Muscle of leg (tissue), 3 donors: ENCODE measurements at regions not wholly inside any gene's neighbourhood (a gene's known extent, or its start where the extent isn't known, plus 50 kb on each side); places are given as distances from the start of the nearest gene placed in this dataset.
A peak's percentile ranks its signal among the peaks of the same experiment; 100 is the strongest.

Experiments
- DNase-seq: peaks from one replicate; pipeline ENCODE4 v3.0.0; 2013
- H3K27ac ChIP-seq: one replicate; pipeline ENCODE4 v1.5.1; 2013; ENCODE audit warnings: mild to moderate bottlenecking, low read length, control low read depth
- H3K27me3 ChIP-seq: one replicate; pipeline ENCODE4 v1.6.1; 2013; ENCODE audit warnings: low read length; ENCODE audit not compliant: control insufficient read depth, insufficient read depth
- H3K36me3 ChIP-seq: one replicate; pipeline ENCODE4 v1.6.1; 2013; ENCODE audit warnings: low read length; ENCODE audit not compliant: control insufficient read depth, insufficient read depth
- H3K4me1 ChIP-seq: one replicate; pipeline ENCODE4 v1.6.1; 2013; ENCODE audit warnings: low read length; ENCODE audit not compliant: control insufficient read depth, insufficient read depth
- H3K4me3 ChIP-seq: one replicate; pipeline ENCODE4 v1.5.1; 2013; ENCODE audit warnings: low read length, control low read depth
- H3K9me3 ChIP-seq: replicated peaks from 2 replicates; pipeline ENCODE4 v1.6.1; 2013; ENCODE audit warnings: low read depth, low read length; ENCODE audit not compliant: control insufficient read depth
- WGBS: methylation state at CpG from one replicate; pipeline ENCODE4 v1.1.5; 2013; ENCODE audit warnings: missing lambda C conversion rate; ENCODE audit not compliant: insufficient coverage; 5-methylcytosine and 5-hydroxymethylcytosine counted together

DNA sequence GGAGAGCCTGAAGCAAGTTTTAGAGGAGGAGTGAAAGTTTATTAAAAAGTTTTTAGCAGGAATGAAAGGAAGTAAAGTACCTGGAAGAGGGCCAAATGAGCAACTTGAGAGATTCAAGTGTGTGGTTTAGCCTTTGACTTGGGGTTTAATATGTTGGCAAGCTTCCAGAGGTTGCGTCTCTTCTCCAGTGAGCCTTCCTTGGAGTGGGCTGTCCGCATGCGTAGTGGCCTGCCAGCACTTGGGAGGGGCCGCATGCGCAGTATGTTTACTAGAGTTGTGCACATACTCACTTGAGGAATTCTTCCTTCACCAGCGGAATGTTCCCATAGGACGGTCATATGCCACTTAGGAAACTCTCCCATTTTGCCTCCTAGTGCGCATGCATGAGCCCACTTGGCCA, 235.2 kb downstream of the ALDH8A1 start:
- H3K36me3 ChIP-seq: no peaks in the 10 kb centered on the region
- peak; percentile 48 for DNase-seq
- no peak overlapping the region for H3K4me3 ChIP-seq
- no peaks in the 10 kb centered on the region for H3K27me3 ChIP-seq
- 80% methylated on average over 4 of the region's 8 CpGs for WGBS
- H3K4me1 ChIP-seq: peaks cover 6% of the 10 kb centered on the region
- no peaks in the 10 kb centered on the region for H3K9me3 ChIP-seq
- peak overlapping the region; percentile 69 for H3K27ac ChIP-seq

DNA sequence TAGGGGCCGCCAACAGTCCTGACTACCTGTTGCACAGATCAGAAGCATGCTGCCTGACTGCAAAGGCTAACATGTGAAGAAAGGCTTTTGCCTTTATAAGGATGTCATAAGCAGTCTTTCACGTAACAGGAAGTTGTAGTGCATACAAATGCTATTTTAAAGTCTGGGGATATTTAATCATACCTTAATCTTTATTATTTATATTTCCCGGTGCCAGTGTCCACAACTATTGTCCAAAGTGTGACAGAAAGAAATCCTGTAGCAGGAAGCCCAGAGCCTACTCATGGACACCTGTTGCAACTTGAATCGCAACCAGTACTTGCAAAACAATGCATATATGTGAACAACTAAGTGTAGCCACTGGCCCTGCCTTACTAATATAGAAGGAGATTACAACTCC, 235.8 kb downstream of the ALDH8A1 start:
- Histone ChIP-seq H3K4me3 (no peak overlapping the region), H3K36me3 (no peaks in the 10 kb centered on the region), H3K9me3 (no peaks in the 10 kb centered on the region), H3K4me1 (peaks cover 4% of the 10 kb centered on the region), H3K27me3 (no peaks in the 10 kb centered on the region), H3K27ac (peak overlapping the region; percentile 69)
- WGBS: no CpG with 5 or more reads among the region's 4 CpGs
- DNase-seq: peak; percentile 30

- DNase-seq: no peak
These were observed 237.6 kb downstream of the ALDH8A1 start for GRCh38 chr6:134712311-134712710.

GRCh38 chr6:134708079-134708478, 241.8 kb downstream of the ALDH8A1 start:
- DNase-seq: no peak
- Histone ChIP-seq H3K4me3 (no peak overlapping the region), H3K27ac (no peak overlapping the region), H3K9me3 (no peaks in the 10 kb centered on the region), H3K27me3 (no peaks in the 10 kb centered on the region), H3K36me3 (no peaks in the 10 kb centered on the region), H3K4me1 (peaks cover 2% of the 10 kb centered on the region)
- no CpG with 5 or more reads among the region's 1 CpG for WGBS

More at GRCh38 chr6:134712311-134712710, 237.6 kb downstream of the ALDH8A1 start:
- Histone ChIP-seq H3K4me1 (peaks cover 6% of the 10 kb centered on the region), H3K27ac (no peak overlapping the region), H3K27me3 (no peaks in the 10 kb centered on the region), H3K9me3 (no peaks in the 10 kb centered on the region), H3K4me3 (no peak overlapping the region), H3K36me3 (no peaks in the 10 kb centered on the region)

GRCh38 chr6:134707342-134708031, 242.4 kb downstream of the ALDH8A1 start:
- DNase-seq: peak; percentile 55
- Histone ChIP-seq H3K9me3 (no peaks in the 10 kb centered on the region), H3K27me3 (no peaks in the 10 kb centered on the region), H3K27ac (no peak overlapping the region), H3K4me3 (no peak overlapping the region), H3K4me1 (peaks cover 2% of the 10 kb centered on the region), H3K36me3 (no peaks in the 10 kb centered on the region)
- no CpG with 5 or more reads among the region's 5 CpGs for WGBS

DNA sequence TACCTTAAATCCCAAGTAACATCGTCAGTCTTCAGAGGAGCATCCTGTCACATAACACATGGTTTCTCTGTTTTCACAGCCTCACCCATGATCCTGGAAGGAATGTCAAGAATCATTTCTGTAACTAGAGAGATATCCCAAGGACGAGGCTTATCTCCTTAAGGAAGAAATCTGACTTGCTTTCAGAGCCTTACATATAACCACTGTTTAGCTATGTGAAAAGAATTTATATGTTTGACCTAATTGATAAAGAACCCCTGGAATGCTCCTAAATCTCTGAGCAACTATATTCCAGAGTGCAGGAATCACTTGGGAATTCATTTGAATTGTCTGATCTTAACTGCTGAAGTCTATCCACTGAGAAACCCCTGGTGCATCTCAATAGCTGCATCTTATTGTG, 243.1 kb downstream of the ALDH8A1 start:
- H3K36me3 ChIP-seq: no peaks in the 10 kb centered on the region
- peaks cover 2% of the 10 kb centered on the region for H3K4me1 ChIP-seq
- no peak overlapping the region for H3K27ac ChIP-seq
- no peak for DNase-seq
- WGBS: no CpG with 5 or more reads among the region's 2 CpGs
- H3K4me3 ChIP-seq: no peak overlapping the region
- H3K9me3 ChIP-seq: no peaks in the 10 kb centered on the region
- H3K27me3 ChIP-seq: no peaks in the 10 kb centered on the region

DNA sequence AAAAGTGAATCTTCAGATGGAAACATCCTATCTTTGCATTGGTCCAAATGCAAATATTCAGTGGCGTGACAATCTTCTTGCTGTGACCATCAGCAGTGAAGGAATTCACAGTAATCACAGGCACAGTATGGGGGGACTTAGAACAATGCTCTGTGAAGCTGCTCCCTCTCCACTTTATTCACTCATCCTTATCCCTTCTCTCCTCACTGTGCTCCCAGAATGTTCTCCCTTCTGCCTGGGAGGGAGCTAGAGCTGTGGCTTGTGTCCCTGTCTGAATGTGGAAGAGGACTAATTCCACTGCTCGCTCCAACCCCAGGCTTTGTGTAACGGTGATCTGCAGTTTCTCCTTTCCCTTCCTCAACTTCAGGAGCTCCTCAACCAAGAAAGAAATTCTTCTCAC, 243.7 kb downstream of the ALDH8A1 start:
- Histone ChIP-seq H3K27ac (no peak overlapping the region), H3K4me1 (peaks cover 2% of the 10 kb centered on the region), H3K36me3 (no peaks in the 10 kb centered on the region), H3K4me3 (no peak overlapping the region), H3K9me3 (no peaks in the 10 kb centered on the region), H3K27me3 (no peaks in the 10 kb centered on the region)
- no peak for DNase-seq
- WGBS: no CpG with 5 or more reads among the region's 3 CpGs

DNA sequence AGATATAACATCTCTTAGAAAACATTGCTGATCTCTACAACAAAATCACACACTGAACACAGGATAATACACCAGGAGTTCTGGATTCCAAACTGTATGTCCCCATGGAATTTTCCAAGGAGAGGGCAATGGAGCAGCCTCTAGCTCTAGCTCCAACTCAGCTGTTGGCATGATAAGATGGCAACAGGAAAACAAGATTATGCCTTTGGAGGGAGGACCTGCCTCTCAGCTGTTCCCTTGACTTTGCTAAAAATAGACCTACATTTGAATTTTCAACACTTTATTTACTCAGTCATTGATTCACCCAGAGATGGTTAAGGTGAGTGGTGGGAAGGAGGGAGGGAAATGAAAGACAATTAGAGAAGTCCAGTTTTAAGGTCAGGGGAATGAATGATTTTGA, 246.7 kb downstream of the ALDH8A1 start:
- Histone ChIP-seq H3K4me3 (no peak overlapping the region), H3K27me3 (no peaks in the 10 kb centered on the region), H3K36me3 (no peaks in the 10 kb centered on the region), H3K4me1 (peaks cover 2% of the 10 kb centered on the region), H3K9me3 (no peaks in the 10 kb centered on the region), H3K27ac (peak overlapping the region; percentile 65)
- peak; percentile 46 for DNase-seq

DNA sequence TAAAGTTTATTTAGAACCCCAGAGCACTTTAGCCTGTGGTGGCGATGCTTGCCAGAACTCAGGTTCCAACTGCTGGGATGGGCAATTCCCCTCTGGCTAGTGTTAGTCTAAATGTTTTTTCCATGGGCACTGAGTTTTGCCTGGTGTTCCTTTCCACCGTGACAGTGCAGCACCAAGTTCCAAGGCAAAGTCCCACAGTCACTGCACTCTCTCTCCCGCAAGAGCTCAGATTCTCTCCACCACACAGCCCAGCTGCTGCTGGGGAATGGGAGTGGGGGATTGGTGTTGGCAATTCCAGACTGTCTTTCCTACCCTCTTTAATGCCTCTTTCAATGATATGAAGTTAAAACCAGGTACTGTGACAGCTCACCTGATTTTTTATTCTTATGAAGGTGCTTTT, 247.6 kb downstream of the ALDH8A1 start:
- Histone ChIP-seq H3K4me1 (no peaks in the 10 kb centered on the region), H3K4me3 (no peak overlapping the region)
- no CpG with 5 or more reads among the region's 3 CpGs for WGBS

GRCh38 chr6:134701301-134701700, 248.6 kb downstream of the ALDH8A1 start:
- WGBS: 88% methylated on average over 1 of the region's 1 CpG
- no peaks in the 10 kb centered on the region for H3K36me3 ChIP-seq
- DNase-seq: no peak
- no peak overlapping the region for H3K27ac ChIP-seq
- no peaks in the 10 kb centered on the region for H3K27me3 ChIP-seq
- no peaks in the 10 kb centered on the region for H3K4me1 ChIP-seq
- no peak overlapping the region for H3K4me3 ChIP-seq
- H3K9me3 ChIP-seq: no peaks in the 10 kb centered on the region

More for the DNA sequence above, 247.6 kb downstream of the ALDH8A1 start:
- no peaks in the 10 kb centered on the region for H3K9me3 ChIP-seq
- DNase-seq: no peak
- H3K27ac ChIP-seq: peak overlapping the region; percentile 65
- H3K36me3 ChIP-seq: no peaks in the 10 kb centered on the region
- no peaks in the 10 kb centered on the region for H3K27me3 ChIP-seq

DNA sequence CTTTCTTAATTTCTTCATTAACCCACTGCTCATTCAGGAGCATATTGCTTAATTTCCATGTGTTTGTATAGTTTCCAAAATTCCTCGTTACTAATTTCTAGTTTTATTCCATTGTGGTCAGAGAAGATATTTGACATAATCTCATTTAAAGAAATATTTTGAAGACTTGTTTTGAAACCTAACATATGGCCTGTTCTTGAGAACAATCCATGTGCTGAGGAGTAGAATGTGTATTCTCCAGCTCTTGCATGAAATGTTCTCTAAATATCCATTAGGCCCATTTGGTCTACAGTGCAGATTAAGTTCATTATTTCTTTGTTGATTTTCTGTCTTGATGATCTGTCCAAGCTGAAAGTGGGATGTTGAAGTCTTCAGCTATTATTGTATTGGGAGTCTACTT, 251.7 kb downstream of the ALDH8A1 start:
- no peak overlapping the region for H3K4me3 ChIP-seq
- no peaks in the 10 kb centered on the region for H3K9me3 ChIP-seq
- no peaks in the 10 kb centered on the region for H3K27me3 ChIP-seq
- DNase-seq: no peak
- no peaks in the 10 kb centered on the region for H3K4me1 ChIP-seq
- H3K27ac ChIP-seq: no peak overlapping the region
- no peaks in the 10 kb centered on the region for H3K36me3 ChIP-seq
- WGBS: no CpG with 5 or more reads among the region's 1 CpG
